Ascending aorta (tissue), 2 donors: ENCODE measurements at regions not wholly inside any gene's neighbourhood (a gene's known extent, or its start where the extent isn't known, plus 50 kb on each side); places are given as distances from the start of the nearest gene placed in this dataset.

Source experiments
- DNase-seq, 2 donors: peaks; one replicate each; pipeline ENCODE4 v3.0.0-alpha.2; 2019; ENCODE audit warnings: low spot score in 2 of 2
- H3K27ac ChIP-seq, 2 donors: fragments of 200-600 bp; sonication (generic); one replicate each; pipeline ENCODE4 v1.5.1; 2016 to 2017; ENCODE audit warnings: mild to moderate bottlenecking in 1 of 2
- H3K27me3 ChIP-seq: fragments of 200-600 bp; sonication (generic); one replicate; pipeline ENCODE4 v1.5.1; 2017
- H3K36me3 ChIP-seq, 2 donors: fragments of 200-600 bp; sonication (generic); one replicate each; pipeline ENCODE4 v1.5.1; 2016
- H3K4me1 ChIP-seq, 2 donors: fragments of 200-600 bp; sonication (generic); one replicate each; pipeline ENCODE4 v1.5.1; 2016 to 2017; ENCODE audit warnings: mild to moderate bottlenecking in 1 of 2
- H3K4me3 ChIP-seq, 2 donors: fragments of 200-600 bp; sonication (generic); one replicate each; pipeline ENCODE4 v1.5.1; 2016 to 2017; ENCODE audit warnings: mild to moderate bottlenecking in 1 of 2
- H3K9me3 ChIP-seq, 2 donors: fragments of 200-600 bp; sonication (generic); one replicate each; pipeline ENCODE4 v1.5.1; 2016
- CTCF ChIP-seq, 3 experiments: fragments of 200-600 bp in 2 of 3; fragments of 450-650 bp in 1 of 3; sonication (generic) in 2 of 3; IDR thresholded peaks; one replicate each; pipeline ENCODE4 v1.5.1; 2016 to 2019; ENCODE audit warnings: antibody characterized with exemption in 3 of 3, mild to moderate bottlenecking in 1 of 3, moderate library complexity in 1 of 3
- intact Hi-C: fragments of 100-400 bp; cut with DNase I; formaldehyde crosslinking; loops from one replicate; pipeline ENCODE4 v1.15.1; 2023

- no peak for DNase-seq
- intact Hi-C loops = no loop called here
- Histone ChIP-seq H3K36me3 (no peaks in the 10 kb centered on the region), H3K9me3 (no peaks in the 10 kb centered on the region), H3K27me3 (no peaks in the 10 kb centered on the region), H3K4me1 (no peaks in the 10 kb centered on the region), H3K27ac (no peak overlapping the region), H3K4me3 (no peak overlapping the region)
- no peak for TF ChIP-seq CTCF (IDR thresholded peaks at IDR 0.05)
Measured at GRCh38 chr20:24149175-24149574, 160.6 kb upstream of the GGTLC1 start.

DNA sequence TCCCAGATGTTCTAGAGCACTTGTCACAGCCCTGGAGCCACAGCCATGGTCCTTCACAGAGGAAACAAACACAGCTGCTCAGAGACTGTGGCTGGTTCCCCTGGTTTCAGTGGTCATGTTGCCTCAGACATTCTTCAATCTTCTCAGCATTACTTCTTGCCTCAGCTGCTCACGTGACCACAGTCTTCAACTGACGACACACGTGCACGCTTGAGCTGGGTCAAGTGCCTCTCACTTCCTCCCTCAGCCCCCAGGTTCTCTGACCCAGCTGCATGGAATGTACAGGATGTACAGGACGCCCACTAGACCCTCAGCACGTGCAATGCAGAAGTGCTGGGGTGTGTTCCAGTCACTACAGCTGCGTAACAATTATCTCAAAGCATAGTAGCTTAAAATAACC, 159.8 kb upstream of the GGTLC1 start:
- H3K4me3 ChIP-seq = no peak overlapping the region
- no peak for DNase-seq
- no peak overlapping the region for H3K27ac ChIP-seq
- intact Hi-C loops = no loop called here
- H3K4me1 ChIP-seq = no peaks in the 10 kb centered on the region
- no peaks in the 10 kb centered on the region for H3K36me3 ChIP-seq
- no peaks in the 10 kb centered on the region for H3K9me3 ChIP-seq
- H3K27me3 ChIP-seq = no peaks in the 10 kb centered on the region
- TF ChIP-seq CTCF (IDR thresholded peaks at IDR 0.05) = no peak

GRCh38 chr20:24147961-24148360, 159.4 kb upstream of the GGTLC1 start:
- Histone ChIP-seq H3K4me3 (no peak overlapping the region), H3K4me1 (no peaks in the 10 kb centered on the region), H3K27ac (no peak overlapping the region), H3K27me3 (no peaks in the 10 kb centered on the region), H3K9me3 (no peaks in the 10 kb centered on the region), H3K36me3 (no peaks in the 10 kb centered on the region)
- no peak for TF ChIP-seq CTCF (IDR thresholded peaks at IDR 0.05)
- DNase-seq = no peak
- intact Hi-C loops = no loop called here

GRCh38 chr20:24147479-24147878, 158.9 kb upstream of the GGTLC1 start:
- intact Hi-C loops = no loop called here
- TF ChIP-seq CTCF (IDR thresholded peaks at IDR 0.05) = no peak
- no peaks in the 10 kb centered on the region for H3K36me3 ChIP-seq
- H3K27me3 ChIP-seq = no peaks in the 10 kb centered on the region
- no peaks in the 10 kb centered on the region for H3K4me1 ChIP-seq
- no peak overlapping the region for H3K4me3 ChIP-seq
- H3K9me3 ChIP-seq = no peaks in the 10 kb centered on the region
- no peak for DNase-seq
- no peak overlapping the region for H3K27ac ChIP-seq

DNA sequence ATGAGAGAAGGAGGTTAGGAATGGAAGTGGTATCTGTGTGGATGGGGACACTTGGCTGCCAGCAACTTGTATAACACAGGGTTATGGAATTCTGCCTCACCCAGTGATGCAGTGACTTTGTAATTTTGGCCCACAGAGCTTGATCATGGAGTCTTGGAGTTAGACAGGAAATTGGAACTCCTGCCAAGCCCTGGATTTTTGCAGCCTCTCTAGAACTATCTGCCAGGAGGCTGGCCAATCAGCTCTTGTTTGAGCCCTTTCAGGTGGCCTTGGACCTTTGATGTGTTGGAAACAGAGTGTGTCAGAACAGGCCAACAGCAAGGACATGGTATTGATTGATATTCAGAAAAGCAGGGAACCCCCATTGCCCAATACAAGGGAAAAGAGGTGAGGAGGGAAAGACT, 157.7 kb upstream of the GGTLC1 start:
- H3K9me3 ChIP-seq = no peaks in the 10 kb centered on the region
- TF ChIP-seq CTCF (IDR thresholded peaks at IDR 0.05) = no peak
- intact Hi-C loops = no loop called here
- no peak overlapping the region for H3K27ac ChIP-seq
- H3K27me3 ChIP-seq = no peaks in the 10 kb centered on the region
- H3K36me3 ChIP-seq = no peaks in the 10 kb centered on the region
- no peak overlapping the region for H3K4me3 ChIP-seq
- DNase-seq = no peak
- no peaks in the 10 kb centered on the region for H3K4me1 ChIP-seq

DNA sequence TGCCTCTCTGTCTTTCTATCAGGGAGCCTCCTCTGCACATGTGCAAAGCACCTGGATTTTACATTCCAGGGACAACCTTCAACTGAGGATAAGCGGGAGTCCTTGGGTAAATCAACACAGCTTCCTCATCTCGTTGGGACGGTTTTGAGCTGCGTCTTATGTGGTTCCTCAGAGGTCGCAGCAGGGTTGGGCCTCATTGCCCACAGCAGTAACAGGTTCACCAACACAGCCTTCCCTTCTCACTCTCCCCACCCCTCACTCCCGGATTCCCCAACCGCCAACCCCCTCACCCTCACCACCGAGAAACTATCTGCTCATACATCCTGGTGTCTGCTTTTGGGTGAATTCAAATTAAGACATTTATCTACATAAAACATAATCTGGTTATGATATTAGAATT, 155.8 kb upstream of the GGTLC1 start:
- no peak overlapping the region for H3K4me3 ChIP-seq
- H3K27ac ChIP-seq = no peak overlapping the region
- no peak for TF ChIP-seq CTCF (IDR thresholded peaks at IDR 0.05)
- H3K36me3 ChIP-seq = no peaks in the 10 kb centered on the region
- DNase-seq = no peak
- no peaks in the 10 kb centered on the region for H3K27me3 ChIP-seq
- intact Hi-C loops = no loop called here
- H3K4me1 ChIP-seq = no peaks in the 10 kb centered on the region
- no peaks in the 10 kb centered on the region for H3K9me3 ChIP-seq
